Loucy (cell line): ENCODE measurements at regions not wholly inside any gene's neighbourhood (a gene's known extent, or its start where the extent isn't known, plus 50 kb on each side); places are given as distances from the start of the nearest gene placed in this dataset.
"Not testable (repeated sequence)": the region's sequence is repeated elsewhere in the genome, so short reads cannot be mapped to it uniquely, and the experiment has no call there.

Experiments
- H2AFZ ChIP-seq: fragments of 200-600 bp; sonication (generic); 2 replicates; pipeline ENCODE4 v1.6.0; 2016; ENCODE audit warnings: antibody characterized with exemption, mild to moderate bottlenecking, low read length, moderate library complexity
- H3F3A ChIP-seq: fragments of 200-600 bp; 2 replicates; pipeline ENCODE4 v1.6.0; 2016; ENCODE audit warnings: antibody characterized with exemption, low read depth, mild to moderate bottlenecking
- H3K27me3 ChIP-seq: fragments of 200-600 bp; sonication (generic); 2 replicates; pipeline ENCODE4 v1.6.1; 2014; ENCODE audit warnings: low read length, mild to moderate bottlenecking; ENCODE audit not compliant: insufficient read depth, poor library complexity, severe bottlenecking
- H3K36me3 ChIP-seq: fragments of 200-600 bp; sonication (generic); 2 replicates; pipeline ENCODE4 v1.6.1; 2016; ENCODE audit warnings: low read length; ENCODE audit not compliant: insufficient read depth
- H3K4me1 ChIP-seq: fragments of 200-600 bp; sonication (generic); 2 replicates; pipeline ENCODE4 v1.5.1; 2014; ENCODE audit warnings: low read length, mild to moderate bottlenecking; ENCODE audit not compliant: insufficient read depth, poor library complexity, severe bottlenecking
- H3K4me2 ChIP-seq: fragments of 200-600 bp; sonication (generic); 2 replicates; pipeline ENCODE4 v1.6.0; 2014; ENCODE audit warnings: antibody characterized with exemption, low read length, low read depth, mild to moderate bottlenecking; ENCODE audit not compliant: poor library complexity, severe bottlenecking
- H3K4me3 ChIP-seq: fragments of 200-600 bp; sonication (generic); 2 replicates; pipeline ENCODE4 v1.5.1; 2014; ENCODE audit warnings: low read length, mild to moderate bottlenecking, mixed read lengths; ENCODE audit not compliant: poor library complexity, severe bottlenecking
- H3K79me2 ChIP-seq: fragments of 200-600 bp; sonication (generic); 2 replicates; pipeline ENCODE4 v1.6.1; 2014; ENCODE audit warnings: low read length; ENCODE audit not compliant: insufficient read depth
- H3K9ac ChIP-seq: fragments of 200-600 bp; sonication (generic); 2 replicates; pipeline ENCODE4 v1.6.0; 2014; ENCODE audit warnings: mild to moderate bottlenecking, low read depth, low read length, moderate library complexity; ENCODE audit not compliant: poor library complexity, severe bottlenecking
- H3K9me2 ChIP-seq: fragments of 200-600 bp; sonication (generic); replicated peaks from 2 replicates; pipeline ENCODE4 v1.6.1; 2016; ENCODE audit warnings: low read depth, low read length, mixed read lengths
- H3K9me3 ChIP-seq: fragments of 200-600 bp; sonication (generic); 2 replicates; pipeline ENCODE4 v1.6.1; 2014; ENCODE audit warnings: mild to moderate bottlenecking, antibody characterized with exemption, low read length, low read depth; ENCODE audit not compliant: insufficient read depth
- H4K20me1 ChIP-seq: fragments of 200-600 bp; sonication (generic); 2 replicates; pipeline ENCODE4 v1.6.0; 2014; ENCODE audit warnings: antibody characterized with exemption, low read length, mild to moderate bottlenecking; ENCODE audit not compliant: insufficient read depth, poor library complexity, severe bottlenecking
- EZH2phosphoT487 ChIP-seq: fragments of 200-600 bp; IDR thresholded peaks from 2 replicates; pipeline ENCODE4 v1.6.1; 2018; ENCODE audit warnings: antibody characterized with exemption, mild to moderate bottlenecking, moderate library complexity, borderline replicate concordance
- TF ChIP-seq, protein P1 (sequence below): fragments of 200-600 bp; sonication (generic); conservative IDR thresholded peaks from 2 replicates; pipeline ENCODE4 v1.5.1; 2014; ENCODE audit warnings: mild to moderate bottlenecking, antibody characterized with exemption, low read length

DNA sequence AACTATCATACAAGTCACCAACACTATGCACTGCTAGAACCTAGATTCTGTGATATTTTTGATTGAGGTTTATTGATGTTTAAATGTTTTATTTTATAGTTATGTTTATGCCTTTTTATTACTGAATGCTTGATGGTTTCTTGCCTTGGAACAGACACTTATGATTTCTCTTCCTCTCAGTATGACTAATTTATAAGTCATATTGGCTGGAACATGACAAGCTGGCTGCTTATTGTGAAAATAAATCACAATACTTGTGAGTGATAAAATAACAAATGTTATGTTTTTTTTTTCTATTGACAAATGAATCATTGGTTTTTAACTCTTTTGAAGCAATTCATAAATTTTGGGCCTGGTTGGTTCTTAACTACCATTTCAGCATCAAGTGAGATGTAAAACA, 142.0 kb upstream of the MALRD1 start:
- Histone ChIP-seq H2AFZ (no peak overlapping the region), H3K4me1 (no peaks in the 10 kb centered on the region), H3K9me2 (no peaks in the 10 kb centered on the region), H3K4me3 (no peak overlapping the region), H4K20me1 (no peaks in the 10 kb centered on the region), H3K4me2 (no peak overlapping the region), H3K79me2 (no peaks in the 10 kb centered on the region), H3K9ac (no peak overlapping the region), H3K36me3 (no peaks in the 10 kb centered on the region), H3K9me3 (no peaks in the 10 kb centered on the region), H3K27me3 (no peaks in the 10 kb centered on the region), H3F3A (no peaks in the 10 kb centered on the region)
- TF ChIP-seq, protein P1, sequence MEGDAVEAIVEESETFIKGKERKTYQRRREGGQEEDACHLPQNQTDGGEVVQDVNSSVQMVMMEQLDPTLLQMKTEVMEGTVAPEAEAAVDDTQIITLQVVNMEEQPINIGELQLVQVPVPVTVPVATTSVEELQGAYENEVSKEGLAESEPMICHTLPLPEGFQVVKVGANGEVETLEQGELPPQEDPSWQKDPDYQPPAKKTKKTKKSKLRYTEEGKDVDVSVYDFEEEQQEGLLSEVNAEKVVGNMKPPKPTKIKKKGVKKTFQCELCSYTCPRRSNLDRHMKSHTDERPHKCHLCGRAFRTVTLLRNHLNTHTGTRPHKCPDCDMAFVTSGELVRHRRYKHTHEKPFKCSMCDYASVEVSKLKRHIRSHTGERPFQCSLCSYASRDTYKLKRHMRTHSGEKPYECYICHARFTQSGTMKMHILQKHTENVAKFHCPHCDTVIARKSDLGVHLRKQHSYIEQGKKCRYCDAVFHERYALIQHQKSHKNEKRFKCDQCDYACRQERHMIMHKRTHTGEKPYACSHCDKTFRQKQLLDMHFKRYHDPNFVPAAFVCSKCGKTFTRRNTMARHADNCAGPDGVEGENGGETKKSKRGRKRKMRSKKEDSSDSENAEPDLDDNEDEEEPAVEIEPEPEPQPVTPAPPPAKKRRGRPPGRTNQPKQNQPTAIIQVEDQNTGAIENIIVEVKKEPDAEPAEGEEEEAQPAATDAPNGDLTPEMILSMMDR, result no peak
- no peak for TF ChIP-seq EZH2phosphoT487

GRCh38 chr10:18917431-18917830, 131.2 kb upstream of the MALRD1 start:
- not testable (repeated sequence) for H3K4me3 ChIP-seq, H3K9ac ChIP-seq, H4K20me1 ChIP-seq, H3K27me3 ChIP-seq, H3K4me1 ChIP-seq, H3K9me3 ChIP-seq, H3K79me2 ChIP-seq, H3K36me3 ChIP-seq, H3K9me2 ChIP-seq, H3K4me2 ChIP-seq, H3F3A ChIP-seq, H2AFZ ChIP-seq

DNA sequence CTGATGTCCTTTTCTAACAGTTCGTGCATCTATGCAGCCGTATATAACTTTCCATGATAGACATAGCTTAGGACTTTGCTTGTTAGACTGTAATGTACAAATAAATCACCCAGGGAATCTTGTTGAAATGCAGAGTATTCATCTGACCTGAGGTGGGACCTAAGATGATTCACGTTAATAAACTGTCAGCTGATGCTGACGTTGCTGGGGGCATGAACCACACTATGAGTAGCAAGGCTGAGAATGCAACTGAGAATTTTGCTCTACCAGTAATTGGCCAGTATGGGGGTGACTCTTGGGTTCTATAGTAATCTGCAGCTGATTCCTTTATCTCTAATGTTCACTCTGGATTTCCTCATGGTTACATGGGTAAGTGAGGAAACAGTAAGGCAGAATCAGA, 130.1 kb upstream of the MALRD1 start:
- Histone ChIP-seq H2AFZ (no peak overlapping the region), H3K4me1 (no peaks in the 10 kb centered on the region), H3K36me3 (no peaks in the 10 kb centered on the region), H3K9ac (no peak overlapping the region), H3K27me3 (no peaks in the 10 kb centered on the region), H3F3A (no peaks in the 10 kb centered on the region), H3K4me2 (no peak overlapping the region), H4K20me1 (no peaks in the 10 kb centered on the region), H3K79me2 (no peaks in the 10 kb centered on the region), H3K4me3 (no peak overlapping the region), H3K9me2 (no peaks in the 10 kb centered on the region), H3K9me3 (no peaks in the 10 kb centered on the region)
- TF ChIP-seq, protein P1, result no peak
- TF ChIP-seq EZH2phosphoT487, result no peak

- H3K9me3 ChIP-seq, result no peaks in the 10 kb centered on the region
- H3K79me2 ChIP-seq, result no peaks in the 10 kb centered on the region
Measured at GRCh38 chr10:18949391-18949790, 99.2 kb upstream of the MALRD1 start.

DNA sequence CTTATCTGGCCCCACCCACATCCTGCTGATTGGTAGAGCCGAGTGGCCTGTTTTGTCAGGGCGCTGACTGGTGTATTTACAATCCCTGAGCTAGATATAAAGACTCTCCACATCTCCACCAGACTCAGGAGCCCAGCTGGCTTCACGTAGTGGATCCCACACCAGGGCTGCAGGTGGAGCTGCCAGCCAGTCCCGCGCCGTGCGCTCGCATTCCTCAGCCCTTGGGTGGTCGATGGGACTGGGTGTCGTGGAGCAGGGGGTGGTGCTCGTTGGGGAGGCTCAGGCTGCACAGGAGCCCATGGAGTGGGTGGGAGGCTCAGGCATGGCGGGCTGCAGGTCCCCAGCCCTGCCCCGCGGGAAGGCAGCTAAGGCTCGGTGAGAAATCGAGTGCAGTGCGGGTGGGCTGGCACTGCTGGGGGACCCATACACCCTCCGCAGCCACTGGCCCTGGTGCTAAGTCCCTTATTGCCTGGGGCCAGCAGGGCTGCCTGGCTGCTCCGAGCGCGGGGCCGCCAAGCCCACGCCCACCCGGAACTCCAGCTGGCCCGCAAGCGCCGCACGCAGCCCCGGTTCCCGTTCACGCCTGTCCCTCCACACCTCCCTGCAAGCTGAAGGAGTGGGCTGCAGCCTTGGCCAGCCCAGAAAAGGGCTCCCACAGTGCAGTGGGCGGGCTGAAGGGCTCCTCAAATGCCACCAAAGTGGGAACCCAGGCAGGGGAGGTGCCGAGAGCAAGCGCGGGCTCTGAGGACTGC, 97.4 kb upstream of the MALRD1 start:
- not testable (repeated sequence) for H2AFZ ChIP-seq, H3K4me3 ChIP-seq, H3K9me3 ChIP-seq, H4K20me1 ChIP-seq, H3K4me1 ChIP-seq, H3K9ac ChIP-seq, H3F3A ChIP-seq, H3K27me3 ChIP-seq, H3K4me2 ChIP-seq, H3K36me3 ChIP-seq, H3K79me2 ChIP-seq, H3K9me2 ChIP-seq

More at GRCh38 chr10:18949391-18949790, 99.2 kb upstream of the MALRD1 start:
- no peak overlapping the region for H3K4me3 ChIP-seq
- H3K36me3 ChIP-seq, result no peaks in the 10 kb centered on the region
- H3K9ac ChIP-seq, result no peak overlapping the region
- no peak overlapping the region for H2AFZ ChIP-seq
- H3K4me1 ChIP-seq, result no peaks in the 10 kb centered on the region
- H3K4me2 ChIP-seq, result no peak overlapping the region
- no peaks in the 10 kb centered on the region for H4K20me1 ChIP-seq
- no peaks in the 10 kb centered on the region for H3K9me2 ChIP-seq
- no peaks in the 10 kb centered on the region for H3F3A ChIP-seq
- TF ChIP-seq EZH2phosphoT487, result no peak
- TF ChIP-seq, protein P1, result no peak
- H3K27me3 ChIP-seq, result no peaks in the 10 kb centered on the region
